Gastrocnemius medialis (tissue), 4 donors: ENCODE measurements at regions not wholly inside any gene's neighbourhood (a gene's known extent, or its start where the extent isn't known, plus 50 kb on each side); places are given as distances from the start of the nearest gene placed in this dataset.
A peak's percentile ranks its signal among the peaks of the same experiment; 100 is the strongest.

Source experiments
- ATAC-seq, 2 donors: fragments of 150-250 bp; one replicate each; pipeline ENCODE4 v1.9.1; 2016
- DNase-seq, 2 donors: peaks; one replicate each; pipeline ENCODE4 v3.0.0-alpha.2; 2019
- H3K27ac ChIP-seq, 4 donors: fragments of 200-600 bp; sonication (generic); 1 replicate in 1 of 4; 2 replicates in 3 of 4; pipeline ENCODE4 v1.5.1; 2016 to 2018; ENCODE audit warnings: mild to moderate bottlenecking in 2 of 4, moderate library complexity in 1 of 4
- H3K27me3 ChIP-seq, 3 donors: fragments of 200-600 bp; sonication (generic) in 2 of 3; 1 replicate in 1 of 3; 2 replicates in 2 of 3; pipeline versions ENCODE4 v1.5.1 to v1.6.0; 2016 to 2019; ENCODE audit warnings: mild to moderate bottlenecking in 1 of 3, moderate library complexity in 1 of 3
- H3K36me3 ChIP-seq, 2 donors: fragments of 200-600 bp; sonication (generic) in 1 of 2; one replicate each; pipeline ENCODE4 v1.5.1; 2017 to 2018
- H3K4me1 ChIP-seq, 2 donors: fragments of 200-600 bp; sonication (generic) in 1 of 2; one replicate each; pipeline ENCODE4 v1.5.1; 2016 to 2017; ENCODE audit warnings: mild to moderate bottlenecking in 2 of 2
- H3K4me3 ChIP-seq, 4 donors: fragments of 200-600 bp; sonication (generic) in 3 of 4; 1 replicate in 1 of 4; 2 replicates in 3 of 4; pipeline ENCODE4 v1.5.1; 2016 to 2019; ENCODE audit warnings: mild to moderate bottlenecking in 2 of 4
- H3K9me3 ChIP-seq, 3 donors: fragments of 200-600 bp; sonication (generic) in 2 of 3; 1 replicate in 1 of 3; 2 replicates in 2 of 3; pipeline ENCODE4 v1.5.1; 2016 to 2019
- CTCF ChIP-seq, 5 experiments: fragments of 450-650 bp in 3 of 5; fragments of 200-600 bp in 2 of 5; sonication (generic) in 2 of 5; IDR thresholded peaks in 4 of 5; conservative IDR thresholded peaks in 1 of 5; 1 replicate in 4 of 5; 2 replicates in 1 of 5; pipeline ENCODE4 v1.5.1; 2016 to 2019; ENCODE audit warnings: antibody characterized with exemption in 5 of 5, mild to moderate bottlenecking in 3 of 5, moderate library complexity in 3 of 5
- POLR2A ChIP-seq, 2 donors: fragments of 450-650 bp; IDR thresholded peaks; one replicate each; pipeline ENCODE4 v1.6.1; 2017; ENCODE audit warnings: antibody characterized with exemption in 2 of 2, mild to moderate bottlenecking in 2 of 2, moderate library complexity in 2 of 2
- in situ Hi-C, 4 donors: fragments of 200-750 bp; cut with MboI; loops; one replicate each; pipeline versions ENCODE4 v1.15.0 to v1.8.0; 2017; ENCODE audit warnings: low sequenced_read_pairs in 4 of 4
- intact Hi-C: fragments of 100-400 bp; cut with DNase I; formaldehyde crosslinking; loops from one replicate; pipeline ENCODE4 v1.15.1; 2023; ENCODE audit warnings: low total_unique reads

GRCh38 chr4:38320343-38320695, 343.7 kb upstream of the KLF3 start:
- DNase-seq (no peak), ATAC-seq (no peak)
- in situ Hi-C loops (loop anchor here in 2 of 4 donors (10.0 to 25.0 kb wide), 2 partner anchors 64 to 258 kb away; no protein-coding TSS in a partner anchor), intact Hi-C loops (no loop called here)
- peak overlapping the region; percentile 38 to 81 (median 64) for H3K27ac ChIP-seq
- H3K27me3 ChIP-seq: no peaks in the 10 kb centered on the region
- H3K9me3 ChIP-seq: no peaks in the 10 kb centered on the region
- TF ChIP-seq CTCF (IDR thresholded peaks at IDR 0.05 in 4 of 5, conservative IDR thresholded peaks at IDR 0.05 in 1 of 5): no peak
- no peak for TF ChIP-seq POLR2A (IDR thresholded peaks at IDR 0.05)
- no peak overlapping the region for H3K4me3 ChIP-seq
- no peaks in the 10 kb centered on the region for H3K36me3 ChIP-seq
- peaks cover 13 to 19% of the 10 kb centered on the region in 2 donors for H3K4me1 ChIP-seq

GRCh38 chr4:38320833-38321232, 343.2 kb upstream of the KLF3 start:
- Histone ChIP-seq H3K27ac (no peak overlapping the region), H3K9me3 (no peaks in the 10 kb centered on the region), H3K27me3 (no peaks in the 10 kb centered on the region), H3K4me1 (peaks cover 13 to 19% of the 10 kb centered on the region in 2 donors), H3K4me3 (no peak overlapping the region), H3K36me3 (no peaks in the 10 kb centered on the region)
- no peak for DNase-seq
- intact Hi-C loops: no loop called here
- in situ Hi-C loops: loop anchor here in 2 of 4 donors (10.0 to 25.0 kb wide), 2 partner anchors 64 to 259 kb away; no protein-coding TSS in a partner anchor
- no peak for ATAC-seq
- TF ChIP-seq CTCF (IDR thresholded peaks at IDR 0.05 in 4 of 5, conservative IDR thresholded peaks at IDR 0.05 in 1 of 5): no peak
- no peak for TF ChIP-seq POLR2A (IDR thresholded peaks at IDR 0.05)

GRCh38 chr4:38322714-38323113, 341.3 kb upstream of the KLF3 start:
- Histone ChIP-seq H3K27ac (no peak overlapping the region), H3K9me3 (no peaks in the 10 kb centered on the region), H3K4me3 (no peak overlapping the region), H3K27me3 (no peaks in the 10 kb centered on the region), H3K36me3 (no peaks in the 10 kb centered on the region), H3K4me1 (peaks cover 13 to 19% of the 10 kb centered on the region in 2 donors)
- in situ Hi-C loops: loop anchor here in 2 of 4 donors (10.0 to 25.0 kb wide), 2 partner anchors 62 to 260 kb away; no protein-coding TSS in a partner anchor
- intact Hi-C loops: no loop called here
- ATAC-seq (no peak), DNase-seq (peak in 1 of 2 donors; percentile 39)
- no peak for TF ChIP-seq POLR2A (IDR thresholded peaks at IDR 0.05)
- TF ChIP-seq CTCF (IDR thresholded peaks at IDR 0.05 in 4 of 5, conservative IDR thresholded peaks at IDR 0.05 in 1 of 5): no peak

- intact Hi-C loops: no loop called here
- no peak overlapping the region for H3K27ac ChIP-seq
- DNase-seq (no peak), ATAC-seq (no peak)
- in situ Hi-C loops: loop anchor here in 2 of 4 donors (10.0 to 25.0 kb wide), 2 partner anchors 62 to 261 kb away; no protein-coding TSS in a partner anchor
- no peak overlapping the region for H3K4me3 ChIP-seq
- no peak for TF ChIP-seq CTCF (IDR thresholded peaks at IDR 0.05 in 4 of 5, conservative IDR thresholded peaks at IDR 0.05 in 1 of 5)
- TF ChIP-seq POLR2A (IDR thresholded peaks at IDR 0.05): no peak
- H3K9me3 ChIP-seq: no peaks in the 10 kb centered on the region
- peaks cover 13 to 17% of the 10 kb centered on the region in 2 donors for H3K4me1 ChIP-seq
- no peaks in the 10 kb centered on the region for H3K27me3 ChIP-seq
- no peaks in the 10 kb centered on the region for H3K36me3 ChIP-seq
Observed at GRCh38 chr4:38323141-38323641, 340.8 kb upstream of the KLF3 start.
